ENCODE measurements at regions not wholly inside any gene's neighbourhood (a gene's known extent, or its start where the extent isn't known, plus 50 kb on each side); places are given as distances from the start of the nearest gene placed in this dataset.

- H3K4me3 ChIP-seq (ENCODE audit: low read depth, low read length) = no peak overlapping the region
- TF ChIP-seq, protein P1, sequence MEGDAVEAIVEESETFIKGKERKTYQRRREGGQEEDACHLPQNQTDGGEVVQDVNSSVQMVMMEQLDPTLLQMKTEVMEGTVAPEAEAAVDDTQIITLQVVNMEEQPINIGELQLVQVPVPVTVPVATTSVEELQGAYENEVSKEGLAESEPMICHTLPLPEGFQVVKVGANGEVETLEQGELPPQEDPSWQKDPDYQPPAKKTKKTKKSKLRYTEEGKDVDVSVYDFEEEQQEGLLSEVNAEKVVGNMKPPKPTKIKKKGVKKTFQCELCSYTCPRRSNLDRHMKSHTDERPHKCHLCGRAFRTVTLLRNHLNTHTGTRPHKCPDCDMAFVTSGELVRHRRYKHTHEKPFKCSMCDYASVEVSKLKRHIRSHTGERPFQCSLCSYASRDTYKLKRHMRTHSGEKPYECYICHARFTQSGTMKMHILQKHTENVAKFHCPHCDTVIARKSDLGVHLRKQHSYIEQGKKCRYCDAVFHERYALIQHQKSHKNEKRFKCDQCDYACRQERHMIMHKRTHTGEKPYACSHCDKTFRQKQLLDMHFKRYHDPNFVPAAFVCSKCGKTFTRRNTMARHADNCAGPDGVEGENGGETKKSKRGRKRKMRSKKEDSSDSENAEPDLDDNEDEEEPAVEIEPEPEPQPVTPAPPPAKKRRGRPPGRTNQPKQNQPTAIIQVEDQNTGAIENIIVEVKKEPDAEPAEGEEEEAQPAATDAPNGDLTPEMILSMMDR (IDR thresholded peaks at IDR 0.05; ENCODE audit: insufficient read depth, low read depth, low read length, missing control alignments) = no peak
- DNase-seq (ENCODE audit: low read depth) = no peak
Measured at GRCh38 chr10:44804661-44805060, 106.5 kb upstream of the TMEM72 start.

GRCh38 chr10:44805466-44806210, 105.5 kb upstream of the TMEM72 start:
- DNase-seq (ENCODE audit: low read depth) = no peak
- no peak overlapping the region for H3K4me3 ChIP-seq (ENCODE audit: low read depth, low read length)
- TF ChIP-seq, protein P1 (IDR thresholded peaks at IDR 0.05; ENCODE audit: insufficient read depth, low read depth, low read length, missing control alignments) = no peak

DNA sequence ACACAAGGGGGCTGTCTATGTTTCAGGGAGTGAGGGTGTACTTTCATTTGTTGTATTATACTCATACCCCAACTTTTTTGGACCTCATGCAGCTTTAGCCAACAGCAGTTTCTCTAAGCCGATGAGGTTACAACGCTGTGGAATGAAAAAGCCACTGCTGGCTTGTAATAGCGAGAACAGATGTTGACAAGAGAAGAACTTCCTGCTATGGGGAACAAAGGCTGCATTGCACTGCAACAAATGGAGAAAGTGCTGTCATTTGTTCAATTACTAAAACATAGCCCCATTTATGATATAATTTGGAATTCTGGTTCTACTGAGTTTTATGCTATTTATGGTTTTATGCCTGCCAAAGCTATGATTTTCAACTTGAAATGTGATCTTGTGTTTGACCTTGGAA, 104.2 kb upstream of the TMEM72 start:
- no peak overlapping the region for H3K4me3 ChIP-seq (ENCODE audit: low read depth, low read length)
- TF ChIP-seq, protein P1 (IDR thresholded peaks at IDR 0.05; ENCODE audit: insufficient read depth, low read depth, low read length, missing control alignments) = no peak
- no peak for DNase-seq (ENCODE audit: low read depth)

GRCh38 chr10:44807451-44807850, 103.7 kb upstream of the TMEM72 start:
- DNase-seq (ENCODE audit: low read depth) = no peak
- TF ChIP-seq, protein P1 (IDR thresholded peaks at IDR 0.05; ENCODE audit: insufficient read depth, low read depth, low read length, missing control alignments) = no peak
- H3K4me3 ChIP-seq (ENCODE audit: low read depth, low read length) = no peak overlapping the region

- DNase-seq (ENCODE audit: low read depth) = no peak
- no peak overlapping the region for H3K4me3 ChIP-seq (ENCODE audit: low read depth, low read length)
- TF ChIP-seq, protein P1 (IDR thresholded peaks at IDR 0.05; ENCODE audit: insufficient read depth, low read depth, low read length, missing control alignments) = no peak
Measured at GRCh38 chr10:44809647-44810046, 101.5 kb upstream of the TMEM72 start.

GRCh38 chr10:44811072-44811471, 100.1 kb upstream of the TMEM72 start:
- no peak for DNase-seq (ENCODE audit: low read depth)
- TF ChIP-seq, protein P1 (IDR thresholded peaks at IDR 0.05; ENCODE audit: insufficient read depth, low read depth, low read length, missing control alignments) = no peak
- no peak overlapping the region for H3K4me3 ChIP-seq (ENCODE audit: low read depth, low read length)

DNA sequence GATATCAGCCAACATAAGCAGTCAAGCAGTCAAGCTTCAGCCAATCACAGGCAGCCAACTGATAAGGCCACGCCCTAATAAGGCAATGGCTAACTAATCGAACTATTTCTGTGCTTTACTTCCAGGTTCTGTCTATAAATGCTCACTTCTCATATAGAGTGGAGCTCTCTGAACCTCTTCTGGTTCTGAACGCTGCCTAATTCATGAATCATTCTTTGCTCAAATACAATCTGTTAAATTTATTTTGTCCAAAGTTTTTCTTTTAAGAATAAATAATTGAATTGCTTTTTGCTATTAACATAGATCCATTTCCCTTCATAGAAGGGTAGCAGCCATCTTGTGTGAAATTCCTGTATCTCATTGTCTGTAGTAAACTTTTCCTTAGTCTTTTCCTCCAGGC, 97.9 kb upstream of the TMEM72 start:
- TF ChIP-seq, protein P1 (IDR thresholded peaks at IDR 0.05; ENCODE audit: insufficient read depth, low read depth, low read length, missing control alignments) = no peak
- H3K4me3 ChIP-seq (ENCODE audit: low read depth, low read length) = no peak overlapping the region
- DNase-seq (ENCODE audit: low read depth) = no peak
